K562 (cell line): ENCODE measurements at regions not wholly inside any gene's neighbourhood (a gene's known extent, or its start where the extent isn't known, plus 50 kb on each side); places are given as distances from the start of the nearest gene placed in this dataset.

Experiments used
- ATAC-seq: fragments of 200-7000 bp; cut with Tn5 transposase; 3 replicates; pipeline ENCODE4 v1.9.1; 2020; ENCODE audit warnings: moderate library complexity
- BruUV-seq: library from RNA; stranded (reverse); fragments of 400-500 nt; replicated peaks from 2 replicates; lab custom pipeline; 2021; lab: Mats Ljungman, UMichigan
- CTCF ChIA-PET: fragments of 300-600 bp; formaldehyde crosslinking; extraction: SDS; loops from one replicate; lab custom pipeline; 2021; ENCODE audit warnings: low intra/inter-chr PET ratio; lab: Yijun Ruan, JAX
- POLR2A ChIA-PET: fragments of 300-600, 350-650 bp; sonication (Branson Sonifier 250); formaldehyde crosslinking; extraction: SDS; loops from one replicate; lab custom pipeline; 2021; ENCODE audit warnings: antibody characterized with exemption, inconsistent platforms; lab: Yijun Ruan, JAX
- DNase-seq, 4 experiments: peaks; one replicate each; pipeline versions ENCODE4 v3.0.0 to v3.0.0-alpha.2; 2011 to 2018; ENCODE audit warnings: low spot score in 3 of 4, mixed read lengths in 3 of 4; ENCODE audit errors: extremely low read depth in 1 of 4
- FAIRE-seq: peaks from 2 replicates; lab custom pipeline; 2011; peaks lifted over from hg19 to GRCh38; lab: Jason Lieb, UNC
- H2AFZ ChIP-seq: 2 replicates; pipeline ENCODE4 v1.6.0; 2011; ENCODE audit warnings: low read depth, low read length, control low read depth, inconsistent platforms
- H3K27ac ChIP-seq: fragments of 200-600 bp; 3 replicates; pipeline ENCODE4 v1.8.0; 2011; ENCODE audit warnings: low read depth, mild to moderate bottlenecking, control low read depth, inconsistent platforms, low read length, moderate library complexity, mixed read lengths; ENCODE audit errors: extremely low read depth
- H3K27me3 ChIP-seq, 2 experiments: fragments of 300-600 bp in 1 of 2; 2 replicates in 1 of 2; 3 replicates in 1 of 2; pipeline versions ENCODE4 v1.6.0 to v1.8.0; 2011; ENCODE audit warnings: inconsistent platforms in 2 of 2, low read length in 2 of 2, mild to moderate bottlenecking in 1 of 2, mixed read lengths in 1 of 2, moderate library complexity in 1 of 2; ENCODE audit not compliant: control insufficient read depth in 2 of 2, insufficient read depth in 2 of 2
- H3K36me3 ChIP-seq: fragments of 300-600 bp; 3 replicates; pipeline ENCODE4 v1.8.0; 2011; ENCODE audit warnings: mild to moderate bottlenecking, low read length, inconsistent platforms; ENCODE audit not compliant: control insufficient read depth, insufficient read depth
- H3K4me1 ChIP-seq, 2 experiments: fragments of 200-600 bp in 1 of 2; replicated peaks in 1 of 2; 2 replicates in 1 of 2; 3 replicates in 1 of 2; pipeline versions ENCODE4 v1.5.1 to v1.8.0; 2011; ENCODE audit warnings: inconsistent platforms in 2 of 2, low read length in 2 of 2, mild to moderate bottlenecking in 1 of 2, mixed read lengths in 1 of 2, moderate library complexity in 1 of 2; ENCODE audit not compliant: control insufficient read depth in 2 of 2, insufficient read depth in 2 of 2
- H3K4me2 ChIP-seq: 2 replicates; pipeline ENCODE4 v1.6.1; 2011; ENCODE audit warnings: low read length, control low read depth, inconsistent platforms, mixed read lengths; ENCODE audit not compliant: insufficient read depth
- H3K4me3 ChIP-seq: fragments of 200-600 bp; sonication (generic), shearing (Covaris generic); 2 replicates; pipeline ENCODE4 v1.5.1; 2016; ENCODE audit warnings: control low read depth, inconsistent platforms
- H3K79me2 ChIP-seq: fragments of 200-600 bp; 3 replicates; pipeline ENCODE4 v1.8.0; 2011; ENCODE audit warnings: low read length, inconsistent platforms; ENCODE audit not compliant: control insufficient read depth, insufficient read depth
- H3K9ac ChIP-seq, 2 experiments: 2 replicates each; pipeline versions ENCODE4 v1.6.0 to v1.6.1; 2011; ENCODE audit warnings: low read depth in 2 of 2, low read length in 2 of 2, control low read depth in 1 of 2, inconsistent platforms in 1 of 2, mild to moderate bottlenecking in 1 of 2, mixed read lengths in 1 of 2; ENCODE audit not compliant: insufficient read depth in 1 of 2
- H3K9me1 ChIP-seq: one replicate; pipeline ENCODE4 v1.6.0; 2011; ENCODE audit warnings: inconsistent platforms, mild to moderate bottlenecking, low read length, moderate library complexity; ENCODE audit not compliant: control insufficient read depth, insufficient read depth
- H3K9me3 ChIP-seq: replicated peaks from 2 replicates; pipeline ENCODE4 v1.5.1; 2011; ENCODE audit warnings: low read depth, low read length, inconsistent platforms; ENCODE audit not compliant: control insufficient read depth, insufficient read depth
- H4K20me1 ChIP-seq: replicated peaks from 2 replicates; pipeline ENCODE4 v1.6.1; 2011; ENCODE audit warnings: low read length, inconsistent platforms, mixed read lengths; ENCODE audit not compliant: control insufficient read depth, insufficient read depth
- CBX1 ChIP-seq: sonication (generic); IDR thresholded peaks from 2 replicates; pipeline ENCODE4 v1.6.1; 2016; ENCODE audit warnings: antibody characterized with exemption, low read depth, mild to moderate bottlenecking
- DPF2 ChIP-seq: fragments of 450-650 bp; IDR thresholded peaks from 2 replicates; pipeline ENCODE4 v1.6.1; 2016
- FOSL1 ChIP-seq: fragments of 200-800 bp; sonication (Bioruptor generic); conservative IDR thresholded peaks from 2 replicates; pipeline ENCODE4 v1.6.1; 2016; ENCODE audit warnings: missing genetic modification characterization, missing compliant biosample characterization
- GABPA ChIP-seq: fragments of 200-800 bp; sonication (Bioruptor generic); conservative IDR thresholded peaks from 2 replicates; pipeline ENCODE4 v1.6.1; 2016; ENCODE audit warnings: low read depth, missing genetic modification characterization, missing compliant biosample characterization
- IFI16 ChIP-seq: fragments of 250-450 bp; sonication (Bioruptor Pico); IDR thresholded peaks from 2 replicates; pipeline ENCODE4 v2.1.2; 2022; ENCODE audit warnings: mild to moderate bottlenecking, inconsistent platforms
- LEF1 ChIP-seq: fragments of 450-650 bp; IDR thresholded peaks from 2 replicates; pipeline ENCODE4 v1.6.1; 2016; ENCODE audit warnings: mild to moderate bottlenecking
- NFIC ChIP-seq: fragments of 450-650 bp; IDR thresholded peaks from 2 replicates; pipeline ENCODE4 v1.6.1; 2017; ENCODE audit warnings: mild to moderate bottlenecking, inconsistent platforms
- POLR2AphosphoS5 ChIP-seq: IDR thresholded peaks from 2 replicates; pipeline ENCODE4 v1.6.1; 2011; ENCODE audit warnings: mild to moderate bottlenecking, low read depth, low read length, moderate library complexity; ENCODE audit not compliant: control insufficient read depth, insufficient read depth
- POLR2G ChIP-seq: fragments of 200-400 bp; formaldehyde crosslinking; IDR thresholded peaks from 2 replicates; pipeline ENCODE4 v1.6.1; 2017; ENCODE audit warnings: low read depth, mild to moderate bottlenecking, antibody characterized with exemption, low read length, moderate library complexity
- RBM25 ChIP-seq: fragments of 200-400 bp; formaldehyde crosslinking; IDR thresholded peaks from 2 replicates; pipeline ENCODE4 v1.6.1; 2018; ENCODE audit warnings: low read length, low read depth, moderate library complexity; ENCODE audit not compliant: severe bottlenecking
- RBM39 ChIP-seq: fragments of 200-400 bp; formaldehyde crosslinking; optimal IDR thresholded peaks from 2 replicates; pipeline ENCODE3; 2018; ENCODE audit warnings: low read depth, low read length
- USF2 ChIP-seq: sonication (generic); formaldehyde crosslinking; IDR thresholded peaks from 2 replicates; pipeline ENCODE4 v1.5.0; 2020; ENCODE audit warnings: missing genetic modification reagents
- ZFP36 ChIP-seq: fragments of 150-350 bp; IDR thresholded peaks from 2 replicates; pipeline ENCODE4 v1.6.1; 2018; ENCODE audit warnings: low read length, low read depth; ENCODE audit not compliant: partially characterized antibody
- ZNF197 ChIP-seq: fragments of 200-800 bp; sonication (Bioruptor generic); IDR thresholded peaks from 2 replicates; pipeline ENCODE4 v1.6.1; 2016; ENCODE audit warnings: low read depth, missing genetic modification characterization, missing compliant biosample characterization
- ZNF3 ChIP-seq: fragments of 250-450 bp; sonication (Bioruptor Pico); IDR thresholded peaks from 2 replicates; pipeline ENCODE4 v1.5.0; 2021; ENCODE audit warnings: mild to moderate bottlenecking, moderate library complexity
- ZNF655 ChIP-seq: fragments of 250-450 bp; sonication (Bioruptor Pico); IDR thresholded peaks from 2 replicates; pipeline ENCODE4 v1.5.0; 2021
- ZNF717 ChIP-seq: fragments of 250-450 bp; sonication (Bioruptor Pico); IDR thresholded peaks from 2 replicates; pipeline ENCODE4 v1.5.0; 2021
- WGBS: fragments of 100-300 bp; shearing (Covaris generic); methylation state at CpG from one replicate; pipeline ENCODE4 v1.1.6; 2016; ENCODE audit warnings: low coverage, mixed read lengths; ENCODE audit not compliant: insufficient coverage; ENCODE audit errors: missing lambda C conversion rate; 5-methylcytosine and 5-hydroxymethylcytosine counted together
- in situ Hi-C: fragments of 300-500 bp; cut with MboI; formaldehyde crosslinking; loops from 4 replicates; pipeline ENCODE4 v1.15.0; 2018; ENCODE audit warnings: inconsistent platforms, mixed read lengths
- intact Hi-C: fragments of 100-400 bp; cut with micrococcal nuclease; formaldehyde crosslinking; loops from 2 replicates; pipeline ENCODE4 v1.14.2; 2022
- TF ChIP-seq, protein P1 (sequence below): fragments of 450-650 bp; formaldehyde crosslinking; IDR thresholded peaks from 2 replicates; pipeline ENCODE4 v1.4.0; 2020; ENCODE audit warnings: mild to moderate bottlenecking, moderate library complexity
- TF ChIP-seq, protein P2 (sequence below): fragments of 450-650 bp; IDR thresholded peaks from 2 replicates; pipeline ENCODE4 v1.6.1; 2017; ENCODE audit warnings: mild to moderate bottlenecking, moderate library complexity

DNA sequence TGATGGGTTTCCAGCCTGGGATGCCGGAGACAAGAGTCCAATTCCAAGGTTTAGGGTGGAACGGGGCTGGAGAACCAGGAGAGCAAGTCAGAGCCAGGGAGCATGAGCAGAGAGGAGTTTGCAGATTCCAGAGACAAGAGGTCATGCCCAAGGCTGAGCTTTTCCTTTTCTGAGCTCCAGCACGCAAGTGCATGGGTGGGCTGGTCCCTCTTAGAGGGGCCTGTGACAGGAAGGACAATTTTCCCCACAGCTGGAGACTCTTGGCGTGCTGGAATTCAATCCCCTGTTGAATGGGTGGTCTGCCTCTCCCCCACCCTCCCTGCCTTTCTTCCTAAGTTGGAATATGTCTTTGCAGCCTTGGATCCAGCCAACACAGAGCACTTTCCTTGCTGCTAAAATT, 431.9 kb downstream of the BCL11B start:
- Histone ChIP-seq H2AFZ (no peak overlapping the region), H4K20me1 (no peaks in the 10 kb centered on the region), H3K27ac (no peak overlapping the region), H3K27me3 (no peaks in the 10 kb centered on the region), H3K79me2 (no peaks in the 10 kb centered on the region), H3K4me2 (no peak overlapping the region), H3K9ac (no peak overlapping the region), H3K4me1 (no peaks in the 10 kb centered on the region), H3K9me3 (no peaks in the 10 kb centered on the region), H3K9me1 (no peaks in the 10 kb centered on the region), H3K4me3 (no peak overlapping the region), H3K36me3 (no peaks in the 10 kb centered on the region)
- intact Hi-C loops (no loop called here), in situ Hi-C loops (no loop called here)
- FAIRE-seq (no peak), DNase-seq (no peak), ATAC-seq (no peak)
- WGBS = 0% methylated on average over 3 of the region's 4 CpGs
- TF ChIP-seq RBM39 (no peak), IFI16 (CRISPR knock-in tag) (no peak), ZNF197 (CRISPR knock-in tag) (no peak), GABPA (no peak), POLR2G (no peak), DPF2 (no peak), LEF1 (no peak), ZNF717 (no peak), CBX1 (no peak), ZNF3 (no peak), ZFP36 (no peak), POLR2AphosphoS5 (no peak), ZNF655 (CRISPR knock-in tag) (no peak), RBM25 (no peak), FOSL1 (tag) (no peak), USF2 (no peak), NFIC (no peak)
- TF ChIP-seq, protein P1, sequence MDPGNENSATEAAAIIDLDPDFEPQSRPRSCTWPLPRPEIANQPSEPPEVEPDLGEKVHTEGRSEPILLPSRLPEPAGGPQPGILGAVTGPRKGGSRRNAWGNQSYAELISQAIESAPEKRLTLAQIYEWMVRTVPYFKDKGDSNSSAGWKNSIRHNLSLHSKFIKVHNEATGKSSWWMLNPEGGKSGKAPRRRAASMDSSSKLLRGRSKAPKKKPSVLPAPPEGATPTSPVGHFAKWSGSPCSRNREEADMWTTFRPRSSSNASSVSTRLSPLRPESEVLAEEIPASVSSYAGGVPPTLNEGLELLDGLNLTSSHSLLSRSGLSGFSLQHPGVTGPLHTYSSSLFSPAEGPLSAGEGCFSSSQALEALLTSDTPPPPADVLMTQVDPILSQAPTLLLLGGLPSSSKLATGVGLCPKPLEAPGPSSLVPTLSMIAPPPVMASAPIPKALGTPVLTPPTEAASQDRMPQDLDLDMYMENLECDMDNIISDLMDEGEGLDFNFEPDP (CRISPR knock-in tag) = no peak
- TF ChIP-seq, protein P2, sequence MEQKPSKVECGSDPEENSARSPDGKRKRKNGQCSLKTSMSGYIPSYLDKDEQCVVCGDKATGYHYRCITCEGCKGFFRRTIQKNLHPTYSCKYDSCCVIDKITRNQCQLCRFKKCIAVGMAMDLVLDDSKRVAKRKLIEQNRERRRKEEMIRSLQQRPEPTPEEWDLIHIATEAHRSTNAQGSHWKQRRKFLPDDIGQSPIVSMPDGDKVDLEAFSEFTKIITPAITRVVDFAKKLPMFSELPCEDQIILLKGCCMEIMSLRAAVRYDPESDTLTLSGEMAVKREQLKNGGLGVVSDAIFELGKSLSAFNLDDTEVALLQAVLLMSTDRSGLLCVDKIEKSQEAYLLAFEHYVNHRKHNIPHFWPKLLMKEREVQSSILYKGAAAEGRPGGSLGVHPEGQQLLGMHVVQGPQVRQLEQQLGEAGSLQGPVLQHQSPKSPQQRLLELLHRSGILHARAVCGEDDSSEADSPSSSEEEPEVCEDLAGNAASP = no peak
- no TSS peak for BruUV-seq
- CTCF ChIA-PET = no interaction called here
- POLR2A ChIA-PET = interaction anchor here (0.7 kb wide), 1 partner anchor 574 kb away, joined by 3 read pairs; no protein-coding TSS in a partner anchor
